ENCODE measurements at regions not wholly inside any gene's neighbourhood (a gene's known extent, or its start where the extent isn't known, plus 50 kb on each side); places are given as distances from the start of the nearest gene placed in this dataset.

DNA sequence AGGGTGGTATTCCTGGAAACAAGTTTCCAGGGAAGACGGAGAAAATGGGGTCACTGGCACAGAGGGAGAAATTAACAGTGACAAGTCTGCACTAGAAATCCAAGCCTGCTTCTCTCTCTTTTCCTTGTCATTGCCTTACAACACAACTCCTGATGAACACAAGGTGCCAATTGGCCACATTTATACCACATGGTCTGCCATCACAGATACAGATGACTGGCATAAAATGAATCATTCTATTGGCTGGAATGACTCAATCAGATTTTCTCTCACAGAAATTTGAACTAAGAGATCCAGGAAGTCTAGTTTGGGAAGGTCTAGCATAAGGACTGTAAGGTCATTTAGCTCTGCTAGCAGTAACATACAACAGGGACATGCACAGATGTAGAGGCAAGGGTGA, 190.3 kb downstream of the LINC00237 start:
- TF ChIP-seq ZNF207 (IDR thresholded peaks at IDR 0.05; ENCODE audit: borderline replicate concordance): no peak
- TF ChIP-seq ZSCAN21 (CRISPR knock-in tag; IDR thresholded peaks at IDR 0.05; ENCODE audit: borderline replicate concordance): no peak
- TF ChIP-seq FOXJ3 (CRISPR knock-in tag; IDR thresholded peaks at IDR 0.05; ENCODE audit: borderline replicate concordance): no peak
- no peak for TF ChIP-seq GABPA (IDR thresholded peaks at IDR 0.05; ENCODE audit: low read depth, low read length)
- no peak for TF ChIP-seq GABPA (CRISPR knock-in tag; IDR thresholded peaks at IDR 0.05; ENCODE audit: low read depth)
- no peak for TF ChIP-seq JUN (CRISPR knock-in tag; IDR thresholded peaks at IDR 0.05)
- TF ChIP-seq ZNF616 (CRISPR knock-in tag; IDR thresholded peaks at IDR 0.05; ENCODE audit: low read depth): no peak
- no peak for TF ChIP-seq ZNF33A (CRISPR knock-in tag; IDR thresholded peaks at IDR 0.05; ENCODE audit: borderline replicate concordance)
- TF ChIP-seq ZNF281 (CRISPR knock-in tag; IDR thresholded peaks at IDR 0.05; ENCODE audit: borderline replicate concordance): no peak
- TF ChIP-seq AGO2 (optimal IDR thresholded peaks at IDR 0.05; ENCODE audit: low read depth, low read length): no peak
- TF ChIP-seq EZH2 (conservative IDR thresholded peaks at IDR 0.05; ENCODE audit: low read depth, low read length): no peak
- TF ChIP-seq HCFC1 (IDR thresholded peaks at IDR 0.05; ENCODE audit: low read depth, low read length): no peak
- TF ChIP-seq CTCF (CRISPR knock-in tag; IDR thresholded peaks at IDR 0.05): no peak
- TF ChIP-seq SNRNP70 (IDR thresholded peaks at IDR 0.05; ENCODE audit: low read depth, low read length): no peak
- no peak for TF ChIP-seq POLR2A (IDR thresholded peaks at IDR 0.05; ENCODE audit: insufficient read depth in 1 of 2, low read depth in 2 of 2, low read length in 2 of 2)
